Panc1 (cell line): ENCODE measurements at regions not wholly inside any gene's neighbourhood (a gene's known extent, or its start where the extent isn't known, plus 50 kb on each side); places are given as distances from the start of the nearest gene placed in this dataset.

Experiments used
- ATAC-seq: fragments of 200-7000 bp; cut with Tn5 transposase; 2 replicates; pipeline ENCODE4 v1.9.1; 2020; ENCODE audit warnings: mild to moderate bottlenecking, moderate library complexity
- BruUV-seq: library from RNA; stranded (reverse); fragments of 400-500 nt; replicated peaks from 2 replicates; lab custom pipeline; 2021; lab: Mats Ljungman, UMichigan
- CTCF ChIA-PET: fragments of 300-600 bp; sonication (Branson Sonifier 250); formaldehyde crosslinking; loops from one replicate; lab custom pipeline; 2022; ENCODE audit warnings: antibody characterized with exemption; lab: Charles Lee
- POLR2A ChIA-PET: fragments of 300-600 bp; sonication (Branson Sonifier 250); formaldehyde crosslinking; loops from one replicate; lab custom pipeline; 2022; ENCODE audit warnings: antibody characterized with exemption; lab: Charles Lee
- DNase-seq: peaks from one replicate; pipeline ENCODE4 v3.0.0-alpha.2; 2010; ENCODE audit warnings: low read depth, low spot score
- H3K27ac ChIP-seq: 2 replicates; pipeline ENCODE4 v1.5.1; 2011; ENCODE audit warnings: mild to moderate bottlenecking, low read length, inconsistent platforms
- H3K27me3 ChIP-seq: fragments of 200-500 bp; sonication (Bioruptor generic); 2 replicates; pipeline ENCODE4 v1.6.0; 2014; ENCODE audit warnings: low read length, inconsistent platforms; ENCODE audit not compliant: control insufficient read depth, insufficient read depth
- H3K36me3 ChIP-seq: fragments of 200-500 bp; sonication (Bioruptor generic); 2 replicates; pipeline ENCODE4 v1.5.1; 2014; ENCODE audit warnings: inconsistent platforms, mild to moderate bottlenecking, low read length, moderate library complexity; ENCODE audit not compliant: control insufficient read depth, insufficient read depth
- H3K4me1 ChIP-seq: 2 replicates; pipeline ENCODE4 v1.5.1; 2011; ENCODE audit warnings: inconsistent platforms, mild to moderate bottlenecking, low read length, moderate library complexity; ENCODE audit not compliant: control insufficient read depth, insufficient read depth
- H3K4me3 ChIP-seq, 2 experiments: 2 replicates each; pipeline ENCODE4 v1.5.1; 2011 to 2012; ENCODE audit warnings: low read depth in 2 of 2, low read length in 2 of 2, mild to moderate bottlenecking in 2 of 2, inconsistent platforms in 1 of 2, moderate library complexity in 1 of 2
- H3K9me3 ChIP-seq: fragments of 200-500 bp; sonication (Bioruptor generic); 2 replicates; pipeline ENCODE4 v1.5.1; 2014; ENCODE audit warnings: low read depth, mild to moderate bottlenecking, inconsistent platforms, low read length, moderate library complexity; ENCODE audit not compliant: control insufficient read depth, insufficient read depth
- POLR2AphosphoS5 ChIP-seq: IDR thresholded peaks from 2 replicates; pipeline ENCODE4 v1.6.1; 2012; ENCODE audit warnings: mild to moderate bottlenecking, low read depth, low read length, moderate library complexity
- SIN3A ChIP-seq: IDR thresholded peaks from 2 replicates; pipeline ENCODE4 v1.6.1; 2012; ENCODE audit warnings: low read depth, mild to moderate bottlenecking, low read length, moderate library complexity, borderline replicate concordance; ENCODE audit not compliant: insufficient read depth
- TCF7L2 ChIP-seq: IDR thresholded peaks from 2 replicates; pipeline ENCODE4 v1.6.1; 2011; ENCODE audit warnings: mild to moderate bottlenecking, low read depth, low read length, inconsistent platforms
- in situ Hi-C: cut with HindIII; loops from 2 replicates; pipeline ENCODE4 v1.10.0; 2016; ENCODE audit warnings: low sequenced_read_pairs, low pct_unique_long_range_greater_than_20kb
- intact Hi-C: fragments of 100-400 bp; cut with micrococcal nuclease; formaldehyde crosslinking; loops from one replicate; pipeline ENCODE4 v1.10.0; 2022; ENCODE audit not compliant: unreplicated experiment
- TF ChIP-seq, protein P1 (sequence below): fragments of 450-650 bp; IDR thresholded peaks from 2 replicates; pipeline ENCODE4 v1.5.1; 2017; ENCODE audit warnings: mild to moderate bottlenecking
- TF ChIP-seq, protein P2 (sequence below), 2 experiments: IDR thresholded peaks; 2 replicates each; pipeline ENCODE4 v1.6.1; 2011 to 2012; ENCODE audit warnings: low read depth in 2 of 2, control low read depth in 1 of 2, low read length in 1 of 2, mild to moderate bottlenecking in 1 of 2, moderate library complexity in 1 of 2; ENCODE audit not compliant: insufficient read depth in 1 of 2

DNA sequence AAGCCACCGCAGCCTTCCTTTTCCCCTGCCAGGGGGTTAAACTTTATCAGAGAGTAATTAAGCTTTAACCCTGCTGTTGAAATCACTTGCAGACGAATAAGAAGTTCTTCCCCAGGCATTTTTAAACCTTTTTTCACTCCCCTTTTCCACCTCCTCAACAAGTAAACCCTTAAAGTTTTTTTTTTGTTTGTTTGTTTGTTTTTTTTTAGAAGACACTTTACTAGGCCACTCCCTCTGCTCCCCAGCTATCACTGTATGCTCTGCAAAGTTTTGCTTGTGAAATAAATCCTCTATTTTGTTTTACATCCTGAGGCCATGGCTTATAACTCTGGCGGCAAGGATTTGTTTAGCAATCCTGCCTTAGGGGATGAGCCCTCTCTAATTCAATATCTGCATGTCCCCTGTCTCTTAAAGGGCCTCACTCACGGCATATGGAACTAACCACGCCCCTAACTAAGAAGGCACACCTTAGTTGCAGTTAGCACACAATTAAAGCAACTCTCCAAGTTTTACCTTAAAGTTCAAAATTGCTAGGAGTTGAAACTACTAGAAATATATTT lies 1354.7 kb upstream of the LRRTM3 start:
- Histone ChIP-seq H3K27ac (0 out of 2 replicates have a peak overlapping the region, but pooled peaks have one; percentile 78), H3K9me3 (no peaks in the 10 kb centered on the region; the same call in none of the 2 replicates), H3K27me3 (no peaks in the 10 kb centered on the region), H3K4me1 (0 out of 2 replicates have a peak, but pooled peaks cover 2% of the 10 kb centered on the region), H3K4me3 (peak overlapping the region; percentile 52 to 60), H3K36me3 (no peaks in the 10 kb centered on the region; the same call in none of the 2 replicates)
- CTCF ChIA-PET = no interaction called here
- no peak for DNase-seq
- POLR2A ChIA-PET = no interaction called here
- in situ Hi-C loops = no loop called here
- TF ChIP-seq SIN3A = no peak
- TF ChIP-seq, protein P1, sequence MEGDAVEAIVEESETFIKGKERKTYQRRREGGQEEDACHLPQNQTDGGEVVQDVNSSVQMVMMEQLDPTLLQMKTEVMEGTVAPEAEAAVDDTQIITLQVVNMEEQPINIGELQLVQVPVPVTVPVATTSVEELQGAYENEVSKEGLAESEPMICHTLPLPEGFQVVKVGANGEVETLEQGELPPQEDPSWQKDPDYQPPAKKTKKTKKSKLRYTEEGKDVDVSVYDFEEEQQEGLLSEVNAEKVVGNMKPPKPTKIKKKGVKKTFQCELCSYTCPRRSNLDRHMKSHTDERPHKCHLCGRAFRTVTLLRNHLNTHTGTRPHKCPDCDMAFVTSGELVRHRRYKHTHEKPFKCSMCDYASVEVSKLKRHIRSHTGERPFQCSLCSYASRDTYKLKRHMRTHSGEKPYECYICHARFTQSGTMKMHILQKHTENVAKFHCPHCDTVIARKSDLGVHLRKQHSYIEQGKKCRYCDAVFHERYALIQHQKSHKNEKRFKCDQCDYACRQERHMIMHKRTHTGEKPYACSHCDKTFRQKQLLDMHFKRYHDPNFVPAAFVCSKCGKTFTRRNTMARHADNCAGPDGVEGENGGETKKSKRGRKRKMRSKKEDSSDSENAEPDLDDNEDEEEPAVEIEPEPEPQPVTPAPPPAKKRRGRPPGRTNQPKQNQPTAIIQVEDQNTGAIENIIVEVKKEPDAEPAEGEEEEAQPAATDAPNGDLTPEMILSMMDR = no peak
- no peak for TF ChIP-seq POLR2AphosphoS5
- TF ChIP-seq TCF7L2 = no peak
- TF ChIP-seq, protein P2, sequence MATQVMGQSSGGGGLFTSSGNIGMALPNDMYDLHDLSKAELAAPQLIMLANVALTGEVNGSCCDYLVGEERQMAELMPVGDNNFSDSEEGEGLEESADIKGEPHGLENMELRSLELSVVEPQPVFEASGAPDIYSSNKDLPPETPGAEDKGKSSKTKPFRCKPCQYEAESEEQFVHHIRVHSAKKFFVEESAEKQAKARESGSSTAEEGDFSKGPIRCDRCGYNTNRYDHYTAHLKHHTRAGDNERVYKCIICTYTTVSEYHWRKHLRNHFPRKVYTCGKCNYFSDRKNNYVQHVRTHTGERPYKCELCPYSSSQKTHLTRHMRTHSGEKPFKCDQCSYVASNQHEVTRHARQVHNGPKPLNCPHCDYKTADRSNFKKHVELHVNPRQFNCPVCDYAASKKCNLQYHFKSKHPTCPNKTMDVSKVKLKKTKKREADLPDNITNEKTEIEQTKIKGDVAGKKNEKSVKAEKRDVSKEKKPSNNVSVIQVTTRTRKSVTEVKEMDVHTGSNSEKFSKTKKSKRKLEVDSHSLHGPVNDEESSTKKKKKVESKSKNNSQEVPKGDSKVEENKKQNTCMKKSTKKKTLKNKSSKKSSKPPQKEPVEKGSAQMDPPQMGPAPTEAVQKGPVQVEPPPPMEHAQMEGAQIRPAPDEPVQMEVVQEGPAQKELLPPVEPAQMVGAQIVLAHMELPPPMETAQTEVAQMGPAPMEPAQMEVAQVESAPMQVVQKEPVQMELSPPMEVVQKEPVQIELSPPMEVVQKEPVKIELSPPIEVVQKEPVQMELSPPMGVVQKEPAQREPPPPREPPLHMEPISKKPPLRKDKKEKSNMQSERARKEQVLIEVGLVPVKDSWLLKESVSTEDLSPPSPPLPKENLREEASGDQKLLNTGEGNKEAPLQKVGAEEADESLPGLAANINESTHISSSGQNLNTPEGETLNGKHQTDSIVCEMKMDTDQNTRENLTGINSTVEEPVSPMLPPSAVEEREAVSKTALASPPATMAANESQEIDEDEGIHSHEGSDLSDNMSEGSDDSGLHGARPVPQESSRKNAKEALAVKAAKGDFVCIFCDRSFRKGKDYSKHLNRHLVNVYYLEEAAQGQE (IDR thresholded peaks at IDR 0.05; ENCODE audit: insufficient read depth in 1 of 2, low read depth in 2 of 2, low read length in 1 of 2) = no peak
- ATAC-seq = 0 out of 2 replicates have a peak, but pooled peaks have one; percentile 48
- no TSS peak for BruUV-seq
- intact Hi-C loops = no loop called here

DNA sequence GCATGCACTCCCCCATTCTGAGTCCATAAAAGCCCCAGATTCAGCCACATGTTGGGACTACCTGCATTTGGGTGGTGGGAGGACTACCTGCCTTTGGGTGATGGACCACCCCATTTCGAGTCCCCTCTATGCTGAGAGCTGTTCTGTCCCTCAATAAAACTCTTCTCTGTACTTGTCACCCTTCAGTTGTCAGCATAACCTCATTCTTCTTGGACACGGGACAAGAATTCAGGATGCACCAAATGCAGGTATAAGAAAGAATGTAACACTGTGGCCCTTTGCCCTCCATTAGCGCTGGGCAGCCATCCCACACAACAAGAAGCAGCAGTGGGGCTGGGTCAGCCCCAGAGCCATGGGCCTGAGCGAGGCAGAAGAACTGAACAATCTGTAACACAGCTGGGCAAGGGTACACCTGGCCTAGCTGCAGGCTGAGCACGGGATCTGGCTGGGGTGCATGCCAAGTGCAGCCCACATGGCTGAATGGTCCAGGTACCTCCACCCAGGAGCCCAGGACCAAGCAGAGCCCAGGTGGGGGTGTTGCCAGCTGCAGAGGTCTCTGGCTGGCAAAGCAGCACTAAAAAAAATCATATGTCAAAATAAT lies 1344.3 kb upstream of the LRRTM3 start:
- no TSS peak for BruUV-seq
- in situ Hi-C loops = no loop called here
- Histone ChIP-seq H3K4me3 (no peak overlapping the region), H3K4me1 (no peaks in the 10 kb centered on the region), H3K36me3 (no peaks in the 10 kb centered on the region), H3K9me3 (peaks cover 19% of the 10 kb centered on the region), H3K27me3 (no peaks in the 10 kb centered on the region), H3K27ac (no peak overlapping the region)
- ChIA-PET CTCF (no interaction called here), POLR2A (no interaction called here)
- no peak for DNase-seq
- TF ChIP-seq TCF7L2 (no peak), SIN3A (no peak), POLR2AphosphoS5 (no peak)
- TF ChIP-seq, protein P1 = no peak
- TF ChIP-seq, protein P2 (IDR thresholded peaks at IDR 0.05; ENCODE audit: insufficient read depth in 1 of 2, low read depth in 2 of 2, low read length in 1 of 2) = no peak
- ATAC-seq = no peak
- intact Hi-C loops = no loop called here
